Fibroblast of the aortic adventitia (primary cell): ENCODE measurements at regions not wholly inside any gene's neighbourhood (a gene's known extent, or its start where the extent isn't known, plus 50 kb on each side); places are given as distances from the start of the nearest gene placed in this dataset.
"Not testable (repeated sequence)": the region's sequence is repeated elsewhere in the genome, so short reads cannot be mapped to it uniquely, and the experiment has no call there.

Experiments used
- DNase-seq: peaks from one replicate; pipeline ENCODE4 v3.0.0-alpha.2; 2010; ENCODE audit warnings: low read depth
- H3K4me3 ChIP-seq: 2 replicates; pipeline ENCODE4 v1.5.1; 2011; ENCODE audit warnings: low read depth, mild to moderate bottlenecking, control low read depth, low read length, moderate library complexity
- CTCF ChIP-seq: IDR thresholded peaks from 2 replicates; pipeline ENCODE4 v1.5.1; 2011; ENCODE audit warnings: mild to moderate bottlenecking, low read length, control low read depth, inconsistent platforms; ENCODE audit not compliant: insufficient read depth

- TF ChIP-seq CTCF = no peak
Measured at GRCh38 chr3:31100519-31100918, 206.1 kb upstream of the GADL1 start.

DNA sequence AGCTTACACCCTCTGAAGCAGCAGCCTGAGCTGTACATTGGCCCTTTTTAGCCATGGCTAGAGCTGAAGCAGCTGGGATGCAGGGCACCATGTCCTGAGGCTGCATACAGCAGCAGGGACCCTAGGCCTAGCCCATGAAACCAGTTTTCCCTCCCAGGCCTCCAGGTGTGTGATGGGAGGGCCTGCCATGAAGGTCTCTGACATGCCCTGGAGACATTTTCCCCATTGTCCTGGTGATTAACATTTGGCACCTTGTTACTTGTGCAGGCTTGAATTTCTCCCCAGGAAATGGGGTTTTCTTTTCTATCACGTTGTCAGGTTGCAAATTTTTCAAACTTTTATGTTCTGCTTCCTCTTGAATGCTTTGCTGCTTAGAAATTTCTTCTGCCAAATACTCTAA lies 206.8 kb upstream of the GADL1 start:
- H3K4me3 ChIP-seq, DNase-seq: not testable (repeated sequence)

More at GRCh38 chr3:31100519-31100918, 206.1 kb upstream of the GADL1 start:
- no peak for DNase-seq
- no peak overlapping the region for H3K4me3 ChIP-seq

DNA sequence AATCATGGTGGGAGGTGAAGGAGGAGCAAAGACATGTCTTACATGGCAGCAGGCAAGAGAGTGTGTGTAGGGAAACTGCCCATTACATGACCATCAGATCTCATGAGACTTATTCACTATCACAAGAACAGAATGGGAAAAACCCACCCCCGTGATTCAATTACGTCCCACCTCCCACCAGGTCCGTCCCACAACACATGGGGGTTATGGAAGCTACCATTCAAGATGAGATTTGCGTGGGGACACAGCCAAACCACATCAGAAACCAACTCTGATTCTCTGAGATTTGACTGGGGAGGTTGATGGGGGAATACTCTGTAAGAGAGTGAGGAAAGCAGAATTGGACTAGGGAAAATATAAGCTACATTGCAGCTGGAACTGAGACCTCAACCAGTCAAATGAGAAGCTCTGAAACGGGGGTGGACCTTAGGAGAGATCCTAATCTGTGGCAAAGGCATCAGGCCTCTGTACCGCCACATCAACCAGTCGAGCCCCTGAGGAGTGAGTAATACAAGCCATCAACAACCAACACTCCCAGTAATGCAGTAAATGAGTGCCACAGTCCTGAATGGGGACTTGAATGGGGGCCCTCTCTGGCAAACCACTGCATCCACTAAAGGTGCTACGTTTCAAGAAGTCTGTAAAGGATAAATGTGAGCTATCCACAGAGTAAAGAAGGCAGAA lies 207.9 kb upstream of the GADL1 start:
- no peak for DNase-seq
- H3K4me3 ChIP-seq = no peak overlapping the region
- TF ChIP-seq CTCF = no peak

- no peak for TF ChIP-seq CTCF
- no peak for DNase-seq
- no peak overlapping the region for H3K4me3 ChIP-seq
Measured at GRCh38 chr3:31103181-31103580, 208.7 kb upstream of the GADL1 start.

GRCh38 chr3:31103623-31104180 lies 209.2 kb upstream of the GADL1 start:
- no peak for DNase-seq
- TF ChIP-seq CTCF = no peak
- no peak overlapping the region for H3K4me3 ChIP-seq

- no peak for TF ChIP-seq CTCF
- no peak overlapping the region for H3K4me3 ChIP-seq
- no peak for DNase-seq
Measured at GRCh38 chr3:31105011-31105410, 210.6 kb upstream of the GADL1 start.

- peak; percentile 95 for DNase-seq
- no peak for TF ChIP-seq CTCF
- no peak overlapping the region for H3K4me3 ChIP-seq
Measured at GRCh38 chr3:31105438-31106077, 211.1 kb upstream of the GADL1 start.
